ENCODE measurements at regions not wholly inside any gene's neighbourhood (a gene's known extent, or its start where the extent isn't known, plus 50 kb on each side); places are given as distances from the start of the nearest gene placed in this dataset.

DNA sequence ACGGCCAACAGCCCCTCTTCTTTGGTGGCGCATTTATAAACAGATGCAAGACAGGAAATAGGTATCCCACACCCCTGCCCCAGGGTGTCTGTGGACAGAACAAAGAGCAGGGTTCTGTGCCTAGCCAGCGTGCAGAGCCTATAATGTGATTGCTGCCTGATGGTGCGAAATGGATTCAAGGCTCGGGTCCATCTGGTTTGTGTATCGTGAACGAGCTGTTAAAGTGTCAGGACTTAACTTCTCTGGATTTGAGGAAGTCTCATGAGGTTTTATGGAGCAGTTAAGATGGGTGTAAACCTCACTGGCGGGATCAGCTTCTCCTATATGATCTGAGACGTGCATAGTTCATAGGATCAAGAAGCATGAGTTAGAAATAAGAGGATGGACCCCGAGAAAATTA lies 388.7 kb upstream of the TBX3 start:
- Mint-ChIP-seq H3K9me3 (ENCODE audit: unreplicated experiment) (peaks cover 8% of the 10 kb centered on the region), H3K36me3 (ENCODE audit: insufficient read depth, unreplicated experiment) (no peaks in the 10 kb centered on the region), H3K27me3 (ENCODE audit: insufficient read depth, unreplicated experiment) (no peaks in the 10 kb centered on the region), H3K4me3 (ENCODE audit: unreplicated experiment) (no peak overlapping the region), H3K27ac (ENCODE audit: low read depth, unreplicated experiment) (no peak overlapping the region), H3K4me1 (ENCODE audit: insufficient read depth, unreplicated experiment) (no peaks in the 10 kb centered on the region)
- POLR2A ChIA-PET, result interaction anchor here (0.6 kb wide), 1 partner anchor 1663 kb away, joined by 3 read pairs; no protein-coding TSS in a partner anchor
- TF ChIP-seq, protein P1, sequence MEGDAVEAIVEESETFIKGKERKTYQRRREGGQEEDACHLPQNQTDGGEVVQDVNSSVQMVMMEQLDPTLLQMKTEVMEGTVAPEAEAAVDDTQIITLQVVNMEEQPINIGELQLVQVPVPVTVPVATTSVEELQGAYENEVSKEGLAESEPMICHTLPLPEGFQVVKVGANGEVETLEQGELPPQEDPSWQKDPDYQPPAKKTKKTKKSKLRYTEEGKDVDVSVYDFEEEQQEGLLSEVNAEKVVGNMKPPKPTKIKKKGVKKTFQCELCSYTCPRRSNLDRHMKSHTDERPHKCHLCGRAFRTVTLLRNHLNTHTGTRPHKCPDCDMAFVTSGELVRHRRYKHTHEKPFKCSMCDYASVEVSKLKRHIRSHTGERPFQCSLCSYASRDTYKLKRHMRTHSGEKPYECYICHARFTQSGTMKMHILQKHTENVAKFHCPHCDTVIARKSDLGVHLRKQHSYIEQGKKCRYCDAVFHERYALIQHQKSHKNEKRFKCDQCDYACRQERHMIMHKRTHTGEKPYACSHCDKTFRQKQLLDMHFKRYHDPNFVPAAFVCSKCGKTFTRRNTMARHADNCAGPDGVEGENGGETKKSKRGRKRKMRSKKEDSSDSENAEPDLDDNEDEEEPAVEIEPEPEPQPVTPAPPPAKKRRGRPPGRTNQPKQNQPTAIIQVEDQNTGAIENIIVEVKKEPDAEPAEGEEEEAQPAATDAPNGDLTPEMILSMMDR (IDR thresholded peaks at IDR 0.05; ENCODE audit: unreplicated experiment), result no peak
- BruUV-seq (replicated peaks), result no TSS peak
- DNase-seq (ENCODE audit: unreplicated experiment), result no peak
- intact Hi-C loops (cut with micrococcal nuclease), result no loop called here
- CTCF ChIA-PET, result interaction anchor here (0.6 to 0.7 kb wide), 2 partner anchors 32 to 385 kb away, joined by 3 to 4 read pairs; no protein-coding TSS in a partner anchor

DNA sequence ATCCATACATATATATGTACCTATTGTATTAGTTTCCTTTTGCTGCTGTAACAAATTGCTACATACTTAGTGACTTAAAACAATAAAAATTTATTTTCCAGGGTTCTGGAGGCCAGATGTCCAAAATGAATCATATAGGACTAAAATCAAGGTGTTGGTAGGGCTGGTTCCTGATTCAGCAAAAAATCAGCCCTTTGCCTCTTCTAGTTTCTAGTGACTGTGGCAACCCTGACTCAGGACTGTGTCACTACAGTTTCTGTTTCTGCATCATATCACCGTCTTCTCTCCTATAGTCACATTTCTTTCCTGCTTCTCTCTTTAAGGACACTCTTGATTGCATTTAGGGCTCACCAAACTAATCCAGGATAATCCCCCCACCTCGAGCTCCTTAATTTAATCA lies 386.3 kb upstream of the TBX3 start:
- peak; percentile 17 for DNase-seq (ENCODE audit: unreplicated experiment)
- H3K36me3 Mint-ChIP-seq (ENCODE audit: insufficient read depth, unreplicated experiment), result no peaks in the 10 kb centered on the region
- H3K27me3 Mint-ChIP-seq (ENCODE audit: insufficient read depth, unreplicated experiment), result no peaks in the 10 kb centered on the region
- no peak overlapping the region for H3K27ac Mint-ChIP-seq (ENCODE audit: low read depth, unreplicated experiment)
- no TSS peak for BruUV-seq (replicated peaks)
- H3K4me3 Mint-ChIP-seq (ENCODE audit: unreplicated experiment), result no peak overlapping the region
- CTCF ChIA-PET, result no interaction called here
- intact Hi-C loops (cut with micrococcal nuclease), result no loop called here
- H3K9me3 Mint-ChIP-seq (ENCODE audit: unreplicated experiment), result peaks cover 8% of the 10 kb centered on the region
- no peaks in the 10 kb centered on the region for H3K4me1 Mint-ChIP-seq (ENCODE audit: insufficient read depth, unreplicated experiment)
- TF ChIP-seq, protein P1 (IDR thresholded peaks at IDR 0.05; ENCODE audit: unreplicated experiment), result no peak
- POLR2A ChIA-PET, result no interaction called here

DNA sequence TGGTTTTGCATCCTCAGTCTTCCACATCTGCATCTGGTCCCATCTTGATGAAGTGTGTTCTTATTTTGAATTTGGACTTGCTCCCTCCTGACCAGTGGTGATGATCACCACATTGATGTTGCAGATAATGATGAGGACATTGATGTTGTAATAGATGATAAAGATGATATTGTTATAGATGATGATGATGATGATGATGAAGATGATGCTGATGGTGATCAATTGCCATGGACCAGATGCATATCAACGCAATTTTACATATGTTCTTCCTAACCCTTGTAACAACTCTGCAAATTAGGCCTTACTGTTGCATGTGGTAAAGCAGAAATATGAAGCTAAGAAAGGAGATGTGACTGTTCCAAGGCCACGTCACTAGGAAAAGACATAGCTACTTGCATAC lies 380.3 kb upstream of the TBX3 start:
- CTCF ChIA-PET, result no interaction called here

DNA sequence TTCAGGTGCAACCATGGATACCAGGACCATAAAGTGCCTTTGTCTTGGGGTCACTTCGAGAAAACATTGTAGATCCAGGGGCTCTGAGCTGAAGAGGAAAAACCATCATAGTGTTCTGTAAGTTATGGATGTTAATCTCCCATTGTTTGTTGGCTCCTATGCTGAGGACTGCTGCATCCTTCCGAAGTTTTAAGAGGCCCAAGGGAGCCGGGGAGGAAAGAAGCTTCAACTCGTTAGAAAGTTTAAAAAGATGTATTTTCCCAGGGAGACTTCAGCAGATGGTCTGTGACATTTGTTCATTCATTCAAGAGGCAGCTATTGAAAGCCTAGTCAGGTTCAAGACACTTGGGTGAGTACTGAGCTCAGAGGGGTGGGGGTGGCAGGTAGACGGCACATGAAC lies 378.8 kb upstream of the TBX3 start:
- peaks cover 8% of the 10 kb centered on the region for H3K27me3 Mint-ChIP-seq (ENCODE audit: insufficient read depth, unreplicated experiment)
- CTCF ChIA-PET, result no interaction called here
- H3K9me3 Mint-ChIP-seq (ENCODE audit: unreplicated experiment), result no peaks in the 10 kb centered on the region
- H3K4me3 Mint-ChIP-seq (ENCODE audit: unreplicated experiment), result no peak overlapping the region
- no peaks in the 10 kb centered on the region for H3K36me3 Mint-ChIP-seq (ENCODE audit: insufficient read depth, unreplicated experiment)
- no peak overlapping the region for H3K27ac Mint-ChIP-seq (ENCODE audit: low read depth, unreplicated experiment)
- DNase-seq (ENCODE audit: unreplicated experiment), result no peak
- POLR2A ChIA-PET, result interaction anchor here (0.6 kb wide), 1 partner anchor 204 kb away, joined by 3 read pairs; no protein-coding TSS in a partner anchor
- intact Hi-C loops (cut with micrococcal nuclease), result no loop called here
- no peaks in the 10 kb centered on the region for H3K4me1 Mint-ChIP-seq (ENCODE audit: insufficient read depth, unreplicated experiment)
- no TSS peak for BruUV-seq (replicated peaks)
- TF ChIP-seq, protein P1 (IDR thresholded peaks at IDR 0.05; ENCODE audit: unreplicated experiment), result no peak

More for the DNA sequence above, 380.3 kb upstream of the TBX3 start:
- no peaks in the 10 kb centered on the region for H3K4me1 Mint-ChIP-seq (ENCODE audit: insufficient read depth, unreplicated experiment)
- no peaks in the 10 kb centered on the region for H3K36me3 Mint-ChIP-seq (ENCODE audit: insufficient read depth, unreplicated experiment)
- TF ChIP-seq, protein P1 (IDR thresholded peaks at IDR 0.05; ENCODE audit: unreplicated experiment), result no peak
- H3K9me3 Mint-ChIP-seq (ENCODE audit: unreplicated experiment), result no peaks in the 10 kb centered on the region
- intact Hi-C loops (cut with micrococcal nuclease), result no loop called here
- no peaks in the 10 kb centered on the region for H3K27me3 Mint-ChIP-seq (ENCODE audit: insufficient read depth, unreplicated experiment)
- H3K4me3 Mint-ChIP-seq (ENCODE audit: unreplicated experiment), result no peak overlapping the region
- POLR2A ChIA-PET, result no interaction called here
- no TSS peak for BruUV-seq (replicated peaks)
- H3K27ac Mint-ChIP-seq (ENCODE audit: low read depth, unreplicated experiment), result no peak overlapping the region
- DNase-seq (ENCODE audit: unreplicated experiment), result no peak
